ENCODE measurements at regions not wholly inside any gene's neighbourhood (a gene's known extent, or its start where the extent isn't known, plus 50 kb on each side); places are given as distances from the start of the nearest gene placed in this dataset.

GRCh38 chr13:80249516-80250212, 91.3 kb downstream of the SPRY2 start:
- Mint-ChIP-seq H3K4me3 (no peak overlapping the region), H3K9me3 (peaks cover 1% of the 10 kb centered on the region), H3K36me3 (no peaks in the 10 kb centered on the region), H3K27ac (no peak overlapping the region), H3K4me1 (no peaks in the 10 kb centered on the region), H3K27me3 (no peaks in the 10 kb centered on the region)
- CTCF ChIA-PET = no interaction called here
- DNase-seq = no peak

GRCh38 chr13:80245162-80245733, 95.7 kb downstream of the SPRY2 start:
- Mint-ChIP-seq H3K4me3 (no peak overlapping the region), H3K27me3 (no peaks in the 10 kb centered on the region), H3K4me1 (no peaks in the 10 kb centered on the region), H3K9me3 (no peaks in the 10 kb centered on the region), H3K36me3 (no peaks in the 10 kb centered on the region), H3K27ac (no peak overlapping the region)
- CTCF ChIA-PET = no interaction called here
- DNase-seq = no peak

DNA sequence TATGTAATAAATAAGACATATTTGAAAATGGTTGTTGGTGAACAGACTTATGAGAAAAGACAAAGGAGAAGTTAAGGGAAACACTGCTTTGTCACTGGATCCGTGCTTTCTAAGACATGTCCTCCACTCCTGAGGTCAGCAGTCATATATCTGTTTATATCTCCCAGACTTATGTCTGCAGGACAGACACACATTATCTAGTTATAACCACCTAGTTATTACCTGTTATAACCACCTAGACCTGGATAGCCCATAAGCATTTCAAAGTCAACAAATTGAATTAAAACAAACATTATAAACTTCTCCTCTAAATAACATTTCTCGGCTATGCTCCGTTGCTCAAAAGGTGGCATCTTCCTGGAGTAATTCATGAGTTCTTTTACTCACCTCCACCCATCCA, 96.4 kb downstream of the SPRY2 start:
- Mint-ChIP-seq H3K4me3 (no peak overlapping the region), H3K36me3 (no peaks in the 10 kb centered on the region), H3K27me3 (no peaks in the 10 kb centered on the region), H3K27ac (no peak overlapping the region), H3K4me1 (no peaks in the 10 kb centered on the region), H3K9me3 (no peaks in the 10 kb centered on the region)
- DNase-seq = no peak
- CTCF ChIA-PET = no interaction called here

DNA sequence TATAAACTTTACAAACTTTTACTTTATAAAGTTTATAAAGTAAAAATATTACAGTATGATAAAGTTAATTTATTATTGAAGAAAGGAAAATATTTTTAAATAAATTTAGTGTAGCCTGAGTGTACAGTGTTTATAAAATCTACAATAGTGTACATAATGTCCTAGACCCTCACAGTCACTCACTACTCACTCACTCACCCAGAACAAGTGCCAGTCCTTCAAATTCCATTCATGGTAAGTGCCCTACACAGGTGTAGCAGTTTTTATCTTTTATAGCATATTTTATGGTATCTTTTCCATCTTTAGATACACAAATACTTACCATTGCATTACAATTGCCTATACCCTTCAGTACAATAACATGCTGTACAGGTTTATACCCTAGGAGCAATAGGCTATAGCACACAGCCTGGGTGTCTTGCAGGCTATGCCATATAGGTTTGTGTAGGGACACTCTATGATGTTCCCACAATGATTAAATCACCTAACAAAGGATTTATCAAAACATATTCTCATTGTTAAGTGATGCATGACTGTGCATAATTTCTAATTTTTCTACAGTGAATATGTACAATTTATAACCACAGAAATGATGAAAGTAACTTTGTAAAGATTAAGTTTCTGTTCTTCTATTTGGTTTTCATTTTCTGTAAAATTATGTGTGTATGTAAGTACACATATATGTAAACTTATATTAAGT, 98.0 kb downstream of the SPRY2 start:
- H3K4me1 Mint-ChIP-seq = no peaks in the 10 kb centered on the region
- no peak overlapping the region for H3K4me3 Mint-ChIP-seq
- H3K9me3 Mint-ChIP-seq = no peaks in the 10 kb centered on the region
- no peaks in the 10 kb centered on the region for H3K27me3 Mint-ChIP-seq
- H3K36me3 Mint-ChIP-seq = no peaks in the 10 kb centered on the region
- H3K27ac Mint-ChIP-seq = no peak overlapping the region
- no peak for DNase-seq
- CTCF ChIA-PET = no interaction called here

- H3K9me3 Mint-ChIP-seq = no peaks in the 10 kb centered on the region
- no peaks in the 10 kb centered on the region for H3K36me3 Mint-ChIP-seq
- no peak overlapping the region for H3K27ac Mint-ChIP-seq
- no peak overlapping the region for H3K4me3 Mint-ChIP-seq
- no peaks in the 10 kb centered on the region for H3K4me1 Mint-ChIP-seq
- no peaks in the 10 kb centered on the region for H3K27me3 Mint-ChIP-seq
- DNase-seq = no peak
- CTCF ChIA-PET = no interaction called here
Observed at GRCh38 chr13:80239571-80240255, 101.2 kb downstream of the SPRY2 start.

DNA sequence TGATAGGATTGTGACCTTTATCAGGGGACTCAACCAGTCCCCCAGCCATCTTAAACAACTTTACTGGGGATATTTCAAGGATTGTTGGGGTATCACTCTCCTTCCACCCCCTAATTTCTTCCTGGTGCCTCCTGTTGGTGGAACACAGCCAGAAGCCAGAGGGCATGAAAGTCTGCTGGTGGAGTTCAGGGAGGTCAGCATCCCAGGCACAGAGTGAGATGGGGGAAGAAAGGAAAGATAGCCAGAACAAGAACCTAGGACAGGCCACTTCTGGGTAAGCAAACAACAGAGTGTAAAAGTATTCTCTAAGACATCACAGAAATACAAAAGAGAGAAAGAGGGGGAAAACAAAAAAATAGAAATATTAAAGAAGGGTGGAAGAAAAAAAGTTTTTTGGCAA, 101.8 kb downstream of the SPRY2 start:
- no peak for DNase-seq
- Mint-ChIP-seq H3K27me3 (no peaks in the 10 kb centered on the region), H3K36me3 (no peaks in the 10 kb centered on the region), H3K9me3 (no peaks in the 10 kb centered on the region), H3K4me1 (no peaks in the 10 kb centered on the region), H3K27ac (no peak overlapping the region), H3K4me3 (no peak overlapping the region)
- CTCF ChIA-PET = no interaction called here

DNA sequence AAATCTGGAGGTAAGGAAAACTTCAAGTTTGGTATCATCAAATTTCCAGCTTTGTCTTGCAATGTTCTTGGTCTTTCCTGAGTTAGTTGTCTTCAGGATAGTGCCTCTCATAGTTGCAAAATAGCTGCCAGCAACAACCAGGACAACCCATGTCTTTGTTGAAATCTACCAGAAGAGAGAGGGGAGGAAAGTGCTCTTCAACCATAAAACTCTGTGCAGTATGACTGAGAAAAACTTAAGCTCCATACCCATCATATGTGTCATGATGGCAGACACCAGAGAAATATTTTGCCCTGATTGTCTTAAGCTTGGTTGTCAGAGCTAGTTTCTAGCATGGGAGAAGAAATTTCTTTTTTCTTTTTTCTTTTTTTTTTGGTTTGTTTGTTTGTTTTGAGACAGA, 103.3 kb downstream of the SPRY2 start:
- H3K4me3 Mint-ChIP-seq = no peak overlapping the region
- DNase-seq = no peak
- CTCF ChIA-PET = no interaction called here
- H3K9me3 Mint-ChIP-seq = no peaks in the 10 kb centered on the region
- H3K4me1 Mint-ChIP-seq = no peaks in the 10 kb centered on the region
- H3K27ac Mint-ChIP-seq = no peak overlapping the region
- H3K36me3 Mint-ChIP-seq = no peaks in the 10 kb centered on the region
- H3K27me3 Mint-ChIP-seq = no peaks in the 10 kb centered on the region

GRCh38 chr13:80235967-80236302, 105.0 kb downstream of the SPRY2 start:
- H3K27me3 Mint-ChIP-seq = no peaks in the 10 kb centered on the region
- CTCF ChIA-PET = no interaction called here
- H3K9me3 Mint-ChIP-seq = no peaks in the 10 kb centered on the region
- no peaks in the 10 kb centered on the region for H3K4me1 Mint-ChIP-seq
- no peak for DNase-seq
- H3K4me3 Mint-ChIP-seq = no peak overlapping the region
- no peak overlapping the region for H3K27ac Mint-ChIP-seq
- H3K36me3 Mint-ChIP-seq = no peaks in the 10 kb centered on the region

DNA sequence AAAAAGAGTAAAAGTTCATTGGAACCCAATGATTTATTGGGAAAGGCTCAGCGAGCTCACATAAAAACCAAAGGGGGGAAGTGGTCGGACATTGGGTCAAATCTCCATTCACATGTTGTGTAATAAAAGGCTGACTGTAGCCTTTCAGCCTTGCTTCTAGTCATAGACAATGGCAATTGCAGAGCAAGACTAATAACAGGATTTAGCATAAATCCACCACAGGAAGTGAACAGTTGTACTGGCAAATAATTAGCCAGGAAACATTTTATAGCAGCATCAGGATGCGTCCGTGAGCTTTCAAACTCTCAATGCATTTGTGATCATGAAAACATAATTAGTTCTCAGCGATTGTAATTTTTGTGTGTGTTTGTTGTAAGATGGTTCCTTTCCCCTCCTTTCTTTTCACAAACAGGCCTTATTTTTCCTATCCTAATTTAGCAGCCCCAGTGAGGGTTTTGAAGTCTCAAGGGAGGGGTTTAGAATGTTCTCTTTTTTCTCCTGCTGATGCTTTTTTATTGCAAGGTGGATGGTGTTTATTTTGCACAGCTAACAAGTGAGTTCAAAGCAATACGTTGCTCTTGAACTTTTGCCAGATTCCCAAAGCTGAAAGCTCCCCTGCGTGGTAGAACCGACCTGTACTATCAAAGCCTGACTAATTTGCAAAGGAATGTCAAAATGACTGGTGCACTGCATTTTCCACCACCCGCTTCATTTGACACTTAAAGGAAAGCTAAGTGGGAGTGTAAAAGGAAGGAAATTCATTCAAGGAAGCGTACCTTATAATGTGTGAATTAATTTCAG, 105.6 kb downstream of the SPRY2 start:
- Mint-ChIP-seq H3K4me1 (no peaks in the 10 kb centered on the region), H3K9me3 (no peaks in the 10 kb centered on the region), H3K27ac (no peak overlapping the region), H3K4me3 (no peak overlapping the region), H3K36me3 (no peaks in the 10 kb centered on the region), H3K27me3 (no peaks in the 10 kb centered on the region)
- DNase-seq = no peak
- CTCF ChIA-PET = no interaction called here

GRCh38 chr13:80227645-80228044, 113.3 kb downstream of the SPRY2 start:
- H3K27me3 Mint-ChIP-seq = no peaks in the 10 kb centered on the region
- no peak overlapping the region for H3K4me3 Mint-ChIP-seq
- H3K9me3 Mint-ChIP-seq = no peaks in the 10 kb centered on the region
- H3K27ac Mint-ChIP-seq = no peak overlapping the region
- DNase-seq = no peak
- H3K36me3 Mint-ChIP-seq = no peaks in the 10 kb centered on the region
- CTCF ChIA-PET = no interaction called here
- H3K4me1 Mint-ChIP-seq = no peaks in the 10 kb centered on the region

DNA sequence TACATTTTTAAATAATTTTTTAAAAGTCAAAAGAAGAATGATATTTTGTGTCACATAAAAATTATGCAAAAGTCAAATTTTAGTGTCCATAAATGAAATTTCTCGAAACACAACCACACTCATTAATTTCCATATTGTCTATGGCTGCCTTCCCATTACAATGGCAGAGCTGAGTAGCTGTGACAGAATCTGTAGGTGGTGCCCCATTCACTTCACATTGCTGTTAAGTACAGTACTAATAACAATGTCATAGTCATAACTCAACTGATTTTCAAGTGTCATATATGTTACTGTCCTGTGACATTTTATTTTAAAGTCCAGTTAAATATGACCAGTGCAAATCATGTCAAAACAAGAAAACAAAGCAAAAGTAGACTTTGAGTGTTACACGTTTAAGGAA, 114.3 kb downstream of the SPRY2 start:
- Mint-ChIP-seq H3K27ac (no peak overlapping the region), H3K4me3 (no peak overlapping the region), H3K4me1 (no peaks in the 10 kb centered on the region), H3K9me3 (no peaks in the 10 kb centered on the region), H3K36me3 (no peaks in the 10 kb centered on the region), H3K27me3 (no peaks in the 10 kb centered on the region)
- CTCF ChIA-PET = no interaction called here
- DNase-seq = no peak

DNA sequence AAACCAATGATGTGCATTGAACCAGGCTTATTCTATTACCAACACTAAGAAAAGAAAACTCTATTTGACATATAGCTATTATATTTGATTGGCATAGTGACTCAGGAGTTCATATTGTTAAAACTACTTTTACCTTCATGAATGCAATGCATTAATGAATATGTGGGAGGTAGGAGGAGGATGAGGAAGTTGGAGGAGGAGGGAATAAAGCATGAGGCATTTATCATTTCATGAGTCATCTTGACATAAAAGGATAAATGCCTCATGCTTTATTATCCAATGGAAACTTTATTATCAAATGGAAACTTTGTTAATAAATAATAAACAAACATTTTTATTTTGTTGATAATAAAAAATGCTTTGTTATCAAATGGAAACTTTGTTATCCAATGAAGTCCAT, 116.5 kb downstream of the SPRY2 start:
- Mint-ChIP-seq H3K4me1 (no peaks in the 10 kb centered on the region), H3K27ac (no peak overlapping the region), H3K4me3 (no peak overlapping the region), H3K9me3 (no peaks in the 10 kb centered on the region), H3K36me3 (no peaks in the 10 kb centered on the region), H3K27me3 (no peaks in the 10 kb centered on the region)
- CTCF ChIA-PET = no interaction called here
- DNase-seq = no peak

- Mint-ChIP-seq H3K4me1 (no peaks in the 10 kb centered on the region), H3K9me3 (no peaks in the 10 kb centered on the region), H3K27me3 (no peaks in the 10 kb centered on the region), H3K27ac (no peak overlapping the region), H3K36me3 (no peaks in the 10 kb centered on the region), H3K4me3 (no peak overlapping the region)
- CTCF ChIA-PET = no interaction called here
- DNase-seq = no peak
Observed at GRCh38 chr13:80217614-80218456, 123.1 kb downstream of the SPRY2 start.

GRCh38 chr13:80215368-80215767, 125.6 kb downstream of the SPRY2 start:
- CTCF ChIA-PET = no interaction called here
- H3K4me3 Mint-ChIP-seq = no peak overlapping the region
- H3K36me3 Mint-ChIP-seq = no peaks in the 10 kb centered on the region
- H3K4me1 Mint-ChIP-seq = no peaks in the 10 kb centered on the region
- no peak for DNase-seq
- no peak overlapping the region for H3K27ac Mint-ChIP-seq
- no peaks in the 10 kb centered on the region for H3K27me3 Mint-ChIP-seq
- no peaks in the 10 kb centered on the region for H3K9me3 Mint-ChIP-seq

Data from activated naive CD4-positive, alpha-beta T cell treated with anti-CD3 and anti-CD28 coated beads, Interleukin-2, amount 10 ng/mL, durations not matched to agents 7 days and 5 days (primary cell).